ENCODE measurements at regions not wholly inside any gene's neighbourhood (a gene's known extent, or its start where the extent isn't known, plus 50 kb on each side); places are given as distances from the start of the nearest gene placed in this dataset.
"Not testable (repeated sequence)": the region's sequence is repeated elsewhere in the genome, so short reads cannot be mapped to it uniquely, and the experiment has no call there.

GRCh38 chr18:55934821-55935220 is 346.8 kb upstream of the TCF4 start:
- DNase-seq (ENCODE audit: low read depth) = no peak
- in situ Hi-C loops (cut with HindIII; ENCODE audit: low pct_unique_long_range_greater_than_20kb, low sequenced_read_pairs) = no loop called here

GRCh38 chr18:55932675-55933074 is 344.7 kb upstream of the TCF4 start:
- in situ Hi-C loops (cut with HindIII; ENCODE audit: low pct_unique_long_range_greater_than_20kb, low sequenced_read_pairs) = no loop called here

GRCh38 chr18:55927831-55928230 is 339.8 kb upstream of the TCF4 start:
- DNase-seq (ENCODE audit: low read depth) = no peak
- in situ Hi-C loops (cut with HindIII; ENCODE audit: low pct_unique_long_range_greater_than_20kb, low sequenced_read_pairs) = no loop called here

More at GRCh38 chr18:55932675-55933074, 344.7 kb upstream of the TCF4 start:
- no peak for DNase-seq (ENCODE audit: low read depth)

- DNase-seq (ENCODE audit: low read depth) = no peak
- in situ Hi-C loops (cut with HindIII; ENCODE audit: low pct_unique_long_range_greater_than_20kb, low sequenced_read_pairs) = no loop called here
Measured at GRCh38 chr18:55925772-55926171, 337.8 kb upstream of the TCF4 start.

- in situ Hi-C loops (cut with HindIII; ENCODE audit: low pct_unique_long_range_greater_than_20kb, low sequenced_read_pairs) = no loop called here
- DNase-seq (ENCODE audit: low read depth) = no peak
Measured at GRCh38 chr18:55920063-55920462, 332.1 kb upstream of the TCF4 start.

- in situ Hi-C loops (cut with HindIII; ENCODE audit: low pct_unique_long_range_greater_than_20kb, low sequenced_read_pairs) = no loop called here
Measured at GRCh38 chr18:55918444-55918843, 330.5 kb upstream of the TCF4 start.

GRCh38 chr18:55912919-55913318 is 324.9 kb upstream of the TCF4 start:
- in situ Hi-C loops (cut with HindIII; ENCODE audit: low pct_unique_long_range_greater_than_20kb, low sequenced_read_pairs) = no loop called here
- DNase-seq (ENCODE audit: low read depth) = no peak

More at GRCh38 chr18:55918444-55918843, 330.5 kb upstream of the TCF4 start:
- no peak for DNase-seq (ENCODE audit: low read depth)

- in situ Hi-C loops (cut with HindIII; ENCODE audit: low pct_unique_long_range_greater_than_20kb, low sequenced_read_pairs) = no loop called here
- DNase-seq (ENCODE audit: low read depth) = no peak
Measured at GRCh38 chr18:55912071-55912470, 324.1 kb upstream of the TCF4 start.

- in situ Hi-C loops (cut with HindIII; ENCODE audit: low pct_unique_long_range_greater_than_20kb, low sequenced_read_pairs) = no loop called here
Measured at GRCh38 chr18:55910296-55910695, 322.3 kb upstream of the TCF4 start.

GRCh38 chr18:55908901-55909366 is 320.9 kb upstream of the TCF4 start:
- in situ Hi-C loops (cut with HindIII; ENCODE audit: low pct_unique_long_range_greater_than_20kb, low sequenced_read_pairs) = no loop called here
- no peak for DNase-seq (ENCODE audit: low read depth)

More at GRCh38 chr18:55910296-55910695, 322.3 kb upstream of the TCF4 start:
- no peak for DNase-seq (ENCODE audit: low read depth)

- no peak for DNase-seq (ENCODE audit: low read depth)
- in situ Hi-C loops (cut with HindIII; ENCODE audit: low pct_unique_long_range_greater_than_20kb, low sequenced_read_pairs) = no loop called here
Measured at GRCh38 chr18:55907453-55908175, 319.6 kb upstream of the TCF4 start.

GRCh38 chr18:55906536-55906935 is 318.5 kb upstream of the TCF4 start:
- in situ Hi-C loops (cut with HindIII; ENCODE audit: low pct_unique_long_range_greater_than_20kb, low sequenced_read_pairs) = no loop called here

GRCh38 chr18:55903911-55904310 is 315.9 kb upstream of the TCF4 start:
- in situ Hi-C loops (cut with HindIII; ENCODE audit: low pct_unique_long_range_greater_than_20kb, low sequenced_read_pairs) = no loop called here
- no peak for DNase-seq (ENCODE audit: low read depth)

More at GRCh38 chr18:55906536-55906935, 318.5 kb upstream of the TCF4 start:
- DNase-seq (ENCODE audit: low read depth) = no peak

- DNase-seq (ENCODE audit: low read depth) = no peak
- in situ Hi-C loops (cut with HindIII; ENCODE audit: low pct_unique_long_range_greater_than_20kb, low sequenced_read_pairs) = no loop called here
Measured at GRCh38 chr18:55900380-55900779, 312.4 kb upstream of the TCF4 start.

- no peak for DNase-seq (ENCODE audit: low read depth)
- in situ Hi-C loops (cut with HindIII; ENCODE audit: low pct_unique_long_range_greater_than_20kb, low sequenced_read_pairs) = no loop called here
Measured at GRCh38 chr18:55897091-55897689, 309.2 kb upstream of the TCF4 start.

GRCh38 chr18:55893948-55894347 is 306.0 kb upstream of the TCF4 start:
- no peak for DNase-seq (ENCODE audit: low read depth)
- in situ Hi-C loops (cut with HindIII; ENCODE audit: low pct_unique_long_range_greater_than_20kb, low sequenced_read_pairs) = no loop called here

GRCh38 chr18:55892862-55893813 is 305.1 kb upstream of the TCF4 start:
- DNase-seq (ENCODE audit: low read depth) = not testable (repeated sequence)

GRCh38 chr18:55886886-55887285 is 298.9 kb upstream of the TCF4 start:
- DNase-seq (ENCODE audit: low read depth) = no peak
- in situ Hi-C loops (cut with HindIII; ENCODE audit: low pct_unique_long_range_greater_than_20kb, low sequenced_read_pairs) = no loop called here

More at GRCh38 chr18:55892862-55893813, 305.1 kb upstream of the TCF4 start:
- in situ Hi-C loops (cut with HindIII; ENCODE audit: low pct_unique_long_range_greater_than_20kb, low sequenced_read_pairs) = not testable (repeated sequence)

GRCh38 chr18:55884498-55884897 is 296.5 kb upstream of the TCF4 start:
- no peak for DNase-seq (ENCODE audit: low read depth)
- in situ Hi-C loops (cut with HindIII; ENCODE audit: low pct_unique_long_range_greater_than_20kb, low sequenced_read_pairs) = no loop called here
